ENCODE measurements at regions not wholly inside any gene's neighbourhood (a gene's known extent, or its start where the extent isn't known, plus 50 kb on each side); places are given as distances from the start of the nearest gene placed in this dataset.

DNA sequence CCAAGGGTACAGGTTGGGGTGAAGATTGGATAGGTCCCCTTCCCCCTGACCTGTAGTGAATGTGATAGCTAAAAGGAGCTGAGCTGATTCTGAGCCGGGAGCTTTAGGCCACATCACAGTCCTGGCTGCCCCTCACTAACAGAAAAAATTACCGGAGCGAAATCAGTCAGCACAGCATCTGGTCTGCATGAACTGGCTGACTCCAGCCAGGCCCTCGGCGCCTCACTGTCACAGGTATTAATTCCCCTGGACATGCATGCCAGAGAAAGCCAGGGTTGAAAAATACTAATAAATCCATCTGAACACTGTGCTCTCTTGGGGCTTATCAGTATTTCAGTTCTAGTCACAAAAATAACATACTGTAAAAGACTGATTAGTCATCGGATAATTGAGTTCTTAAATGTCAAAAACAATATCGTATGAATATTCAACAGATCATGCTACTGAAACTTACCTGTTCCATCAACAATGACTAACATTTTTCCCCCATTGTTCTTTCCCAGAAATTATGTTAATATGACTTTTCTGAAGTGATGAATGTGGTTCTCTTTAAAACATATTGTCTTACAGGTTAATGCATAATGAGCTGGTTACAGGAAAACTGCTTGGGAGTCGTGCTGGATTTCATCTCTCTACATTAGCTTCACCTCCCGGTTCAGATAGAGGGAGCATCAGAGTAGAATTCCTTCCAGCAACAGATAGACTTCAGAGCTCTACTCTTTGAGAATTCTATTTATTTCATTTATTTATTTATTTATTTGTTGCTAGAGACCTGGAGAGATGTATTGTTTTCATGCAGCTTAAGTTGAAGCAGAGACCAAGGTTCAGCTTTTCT lies 387.7 kb downstream of the NXPE2 start:
- ChIA-PET POLR2A (no interaction called here), CTCF (interaction anchor here (0.9 to 1.6 kb wide), 3 partner anchors 9 to 16 kb away, joined by 3 to 4 read pairs (median 4); no protein-coding TSS in a partner anchor)
- no peak for DNase-seq (ENCODE audit: extremely low spot score)
- TF ChIP-seq, protein P1, sequence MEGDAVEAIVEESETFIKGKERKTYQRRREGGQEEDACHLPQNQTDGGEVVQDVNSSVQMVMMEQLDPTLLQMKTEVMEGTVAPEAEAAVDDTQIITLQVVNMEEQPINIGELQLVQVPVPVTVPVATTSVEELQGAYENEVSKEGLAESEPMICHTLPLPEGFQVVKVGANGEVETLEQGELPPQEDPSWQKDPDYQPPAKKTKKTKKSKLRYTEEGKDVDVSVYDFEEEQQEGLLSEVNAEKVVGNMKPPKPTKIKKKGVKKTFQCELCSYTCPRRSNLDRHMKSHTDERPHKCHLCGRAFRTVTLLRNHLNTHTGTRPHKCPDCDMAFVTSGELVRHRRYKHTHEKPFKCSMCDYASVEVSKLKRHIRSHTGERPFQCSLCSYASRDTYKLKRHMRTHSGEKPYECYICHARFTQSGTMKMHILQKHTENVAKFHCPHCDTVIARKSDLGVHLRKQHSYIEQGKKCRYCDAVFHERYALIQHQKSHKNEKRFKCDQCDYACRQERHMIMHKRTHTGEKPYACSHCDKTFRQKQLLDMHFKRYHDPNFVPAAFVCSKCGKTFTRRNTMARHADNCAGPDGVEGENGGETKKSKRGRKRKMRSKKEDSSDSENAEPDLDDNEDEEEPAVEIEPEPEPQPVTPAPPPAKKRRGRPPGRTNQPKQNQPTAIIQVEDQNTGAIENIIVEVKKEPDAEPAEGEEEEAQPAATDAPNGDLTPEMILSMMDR (IDR thresholded peaks at IDR 0.05; ENCODE audit: control extremely low read depth, extremely low read depth, low read depth, missing control alignments): no peak

DNA sequence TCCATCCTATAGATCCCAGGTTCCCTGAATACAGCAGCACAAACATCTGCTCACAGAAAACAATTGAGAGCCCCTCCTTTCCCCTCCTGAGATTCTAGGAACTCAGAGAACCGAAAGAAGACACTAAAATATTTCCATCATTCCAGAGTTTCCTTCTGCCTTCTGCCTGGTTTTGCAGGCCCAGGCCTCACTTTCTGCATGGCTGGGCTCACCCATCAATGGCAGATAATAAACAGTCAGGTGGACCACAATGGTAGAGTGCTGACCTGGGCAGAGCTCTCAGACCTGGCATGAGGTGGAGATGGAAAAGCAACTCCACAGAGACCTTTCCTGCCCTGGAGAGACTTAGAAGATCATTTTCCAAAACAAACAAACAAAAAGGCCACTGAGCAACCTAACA lies 389.1 kb downstream of the NXPE2 start:
- TF ChIP-seq, protein P1 (IDR thresholded peaks at IDR 0.05; ENCODE audit: control extremely low read depth, extremely low read depth, low read depth, missing control alignments): no peak
- DNase-seq (ENCODE audit: extremely low spot score): no peak
- POLR2A ChIA-PET: no interaction called here
- CTCF ChIA-PET: interaction anchor here (1.3 kb wide), 1 partner anchor 10 kb away, joined by 3 read pairs; no protein-coding TSS in a partner anchor

DNA sequence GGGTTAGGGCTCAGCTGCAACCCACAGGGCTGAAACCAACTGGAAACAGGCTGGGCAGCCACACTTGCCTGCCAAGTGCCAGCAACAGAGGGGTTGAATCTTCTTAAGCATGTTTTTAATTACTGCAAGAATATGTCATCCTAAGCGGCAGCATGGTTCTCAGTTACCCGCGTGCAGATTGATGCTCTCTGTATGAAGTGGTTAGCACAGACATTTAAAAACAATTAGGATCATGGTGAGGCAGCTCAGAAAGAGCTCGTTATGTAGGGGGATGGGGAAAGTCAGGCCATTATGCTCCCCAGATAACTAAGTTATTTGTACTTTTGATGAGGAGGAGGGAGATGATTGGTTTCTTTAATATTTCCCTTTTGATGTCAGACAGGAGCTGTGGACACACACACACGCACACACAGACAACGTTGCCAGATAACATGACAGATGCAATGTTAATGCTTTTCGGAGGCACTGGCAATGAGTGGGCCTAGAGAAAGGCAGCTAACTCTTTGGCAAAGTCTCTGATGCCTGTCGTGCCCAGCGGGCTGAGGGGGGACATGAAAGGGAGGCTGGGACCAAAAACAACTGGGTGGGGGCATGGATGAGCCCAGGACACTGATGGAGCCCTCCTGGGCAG lies 389.7 kb downstream of the NXPE2 start:
- TF ChIP-seq, protein P1 (IDR thresholded peaks at IDR 0.05; ENCODE audit: control extremely low read depth, extremely low read depth, low read depth, missing control alignments): no peak
- DNase-seq (ENCODE audit: extremely low spot score): no peak
- POLR2A ChIA-PET: no interaction called here
- CTCF ChIA-PET: interaction anchor here (1.3 kb wide), 1 partner anchor 10 kb away, joined by 3 read pairs; no protein-coding TSS in a partner anchor

DNA sequence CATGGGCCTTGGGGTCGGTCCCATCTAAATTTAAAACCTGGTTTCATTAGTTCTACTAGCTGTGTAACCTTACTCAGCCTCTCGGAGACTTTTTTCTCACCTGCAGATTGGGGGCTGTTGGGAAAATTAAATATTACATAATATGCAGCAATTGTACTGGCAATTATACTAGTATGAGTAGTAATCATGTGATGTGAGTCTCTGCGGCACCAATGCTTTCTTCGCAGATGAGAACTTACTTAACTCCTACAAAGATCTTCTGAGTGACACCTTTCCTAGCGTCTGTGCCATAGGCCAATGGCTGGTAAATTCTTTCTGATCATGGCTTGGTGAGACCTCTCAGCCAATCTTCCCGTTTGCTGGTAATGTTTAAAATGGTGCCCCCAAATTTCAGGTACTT lies 391.3 kb downstream of the NXPE2 start:
- TF ChIP-seq, protein P1 (IDR thresholded peaks at IDR 0.05; ENCODE audit: control extremely low read depth, extremely low read depth, low read depth, missing control alignments): no peak
- ChIA-PET POLR2A (no interaction called here), CTCF (interaction anchor here (1.5 to 1.9 kb wide), 2 partner anchors 10 to 16 kb away, joined by 3 to 5 read pairs; no protein-coding TSS in a partner anchor)
- DNase-seq (ENCODE audit: extremely low spot score): no peak

DNA sequence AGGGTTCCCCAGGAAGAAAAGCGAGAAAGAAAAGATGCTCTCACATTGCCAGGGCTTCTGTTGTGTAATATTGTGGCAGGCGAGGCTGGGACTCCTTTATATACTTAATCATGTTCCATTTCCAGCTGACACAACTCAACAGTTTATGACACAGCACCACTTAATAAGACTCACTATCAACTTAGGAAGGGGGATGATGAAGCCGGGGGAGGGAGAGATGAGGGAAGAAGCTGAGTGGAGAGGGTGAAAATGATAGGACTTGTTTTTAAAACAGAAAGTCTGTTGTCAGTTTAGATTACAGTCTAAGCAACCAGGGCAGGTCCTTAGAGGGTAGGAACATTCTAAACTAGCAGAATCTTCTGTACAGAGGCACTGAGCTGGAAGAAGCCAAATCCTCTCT lies 397.0 kb downstream of the NXPE2 start:
- no peak for DNase-seq (ENCODE audit: extremely low spot score)
- ChIA-PET CTCF (interaction anchor here (1.5 kb wide), 1 partner anchor 9 kb away, joined by 4 read pairs; no protein-coding TSS in a partner anchor), POLR2A (no interaction called here)
- TF ChIP-seq, protein P1 (IDR thresholded peaks at IDR 0.05; ENCODE audit: control extremely low read depth, extremely low read depth, low read depth, missing control alignments): no peak

DNA sequence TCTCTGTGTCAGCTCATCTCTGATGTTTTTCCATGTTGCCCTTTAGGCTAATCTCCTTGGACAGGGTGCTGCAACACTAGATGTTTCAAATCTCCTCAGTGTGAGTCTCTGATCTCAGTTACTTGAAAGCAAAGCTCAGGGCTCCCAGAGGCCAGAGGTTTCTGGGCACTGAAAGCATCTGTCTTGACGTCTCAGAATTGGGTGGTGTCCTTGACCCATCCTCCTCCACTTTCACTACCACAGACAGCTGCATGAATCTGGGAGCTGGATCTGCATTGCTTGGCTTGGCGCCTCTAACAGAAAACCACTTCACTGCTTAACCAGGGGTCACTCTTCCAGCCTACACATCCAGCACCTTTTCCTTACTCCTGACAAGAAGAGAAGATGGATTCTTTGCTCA lies 399.4 kb downstream of the NXPE2 start:
- TF ChIP-seq, protein P1 (IDR thresholded peaks at IDR 0.05; ENCODE audit: control extremely low read depth, extremely low read depth, low read depth, missing control alignments): no peak
- no peak for DNase-seq (ENCODE audit: extremely low spot score)
- ChIA-PET CTCF (interaction anchor here (1.1 to 1.3 kb wide), 3 partner anchors 10 to 32 kb away, joined by 3 to 4 read pairs (median 3); no protein-coding TSS in a partner anchor), POLR2A (no interaction called here)

All from GM10248 (cell line).